RPMI8226 (cell line): ENCODE measurements at regions not wholly inside any gene's neighbourhood (a gene's known extent, or its start where the extent isn't known, plus 50 kb on each side); places are given as distances from the start of the nearest gene placed in this dataset.

ENCODE experiments used
- DNase-seq: peaks from one replicate; pipeline ENCODE4 v3.0.0-alpha.2; 2015

DNA sequence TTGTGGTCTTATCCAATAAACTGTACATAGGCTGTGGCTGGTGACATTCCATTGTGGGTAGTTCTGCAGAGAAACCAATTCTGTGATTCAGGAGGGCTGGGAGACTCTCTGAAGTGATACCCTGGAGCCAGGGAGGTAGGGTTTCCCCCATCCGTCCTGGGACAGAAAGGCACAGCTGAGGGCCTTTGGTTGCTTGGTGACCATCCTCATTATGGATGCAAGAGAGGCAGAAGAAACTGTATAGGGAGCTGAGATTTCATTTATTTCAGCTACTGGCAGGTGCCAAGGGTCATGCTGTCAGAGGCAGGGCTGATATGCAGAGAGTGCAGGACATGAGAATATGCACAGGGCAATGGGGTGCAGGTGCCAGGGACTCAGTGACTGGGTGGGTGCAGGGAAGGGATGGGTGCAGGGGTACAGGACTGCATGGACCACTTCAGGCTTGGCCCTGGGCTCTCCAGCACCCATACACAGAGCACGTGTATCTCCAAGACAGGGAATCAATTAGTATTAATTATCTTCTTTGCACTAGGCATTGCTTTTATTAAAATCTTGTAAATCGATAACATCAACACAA, 236.5 kb downstream of the ICE1 start:
- no peak for DNase-seq

GRCh38 chr5:5658226-5658625, 235.7 kb downstream of the ICE1 start:
- peak; percentile 34 for DNase-seq

DNA sequence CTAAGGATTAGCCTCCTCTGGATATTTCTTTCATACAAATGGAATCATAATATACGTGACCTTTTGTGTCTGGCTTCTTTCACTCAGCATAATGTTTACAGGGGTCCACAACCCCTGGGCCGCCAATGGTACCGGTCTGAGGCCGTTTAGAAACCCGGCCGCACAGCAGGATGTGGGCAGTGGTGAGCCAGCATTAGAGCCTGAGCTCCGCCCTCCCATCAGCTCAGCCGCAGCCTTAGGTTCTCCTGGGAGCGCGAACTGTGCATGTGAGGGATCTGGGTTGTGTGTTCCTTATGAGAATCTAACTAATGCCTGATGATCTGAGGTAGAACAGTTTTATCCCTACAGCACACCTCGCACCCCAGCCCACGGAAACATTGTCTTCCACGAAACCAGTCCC, 229.7 kb downstream of the ICE1 start:
- no peak for DNase-seq

DNA sequence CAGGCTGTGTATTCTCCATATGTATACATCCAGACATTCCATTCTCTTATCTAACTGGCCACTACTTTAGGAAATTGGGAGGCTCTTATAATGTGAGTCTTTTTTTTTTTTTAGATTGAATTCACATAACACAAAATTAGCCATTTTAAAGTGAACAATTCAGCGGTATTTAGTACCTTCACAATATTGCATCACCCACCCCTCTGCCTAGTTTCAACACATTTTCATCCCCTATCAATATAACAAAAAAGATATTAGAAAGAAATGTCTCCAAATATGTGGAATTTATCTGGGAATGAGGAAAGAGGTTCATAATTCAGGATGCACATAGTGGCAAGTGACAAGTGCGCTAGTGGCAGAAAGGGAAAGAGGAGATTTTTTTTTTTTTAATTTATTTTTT, 228.5 kb downstream of the ICE1 start:
- DNase-seq = no peak

GRCh38 chr5:5650242-5650641, 227.8 kb downstream of the ICE1 start:
- no peak for DNase-seq

- DNase-seq = no peak
These were observed 227.2 kb downstream of the ICE1 start for GRCh38 chr5:5649641-5650040.

DNA sequence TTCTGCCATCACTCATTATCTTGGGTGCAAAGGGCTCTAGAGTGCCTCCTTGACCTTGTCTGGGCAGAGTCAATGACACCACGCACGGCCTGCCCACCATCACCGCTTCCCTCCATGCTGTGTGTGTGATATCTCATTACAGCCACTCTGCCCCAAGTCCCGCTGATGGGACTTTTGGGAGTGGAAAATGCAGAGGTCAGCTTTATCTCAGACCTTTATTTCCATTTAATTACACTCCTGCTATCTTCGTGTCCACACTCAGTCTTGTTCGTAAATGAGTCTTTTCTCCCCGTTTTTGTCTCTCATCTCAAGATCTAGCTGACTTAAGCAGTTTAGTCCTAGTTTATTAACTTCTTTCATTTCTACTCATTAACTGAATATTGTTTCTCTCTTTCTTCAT, 226.2 kb downstream of the ICE1 start:
- no peak for DNase-seq

DNA sequence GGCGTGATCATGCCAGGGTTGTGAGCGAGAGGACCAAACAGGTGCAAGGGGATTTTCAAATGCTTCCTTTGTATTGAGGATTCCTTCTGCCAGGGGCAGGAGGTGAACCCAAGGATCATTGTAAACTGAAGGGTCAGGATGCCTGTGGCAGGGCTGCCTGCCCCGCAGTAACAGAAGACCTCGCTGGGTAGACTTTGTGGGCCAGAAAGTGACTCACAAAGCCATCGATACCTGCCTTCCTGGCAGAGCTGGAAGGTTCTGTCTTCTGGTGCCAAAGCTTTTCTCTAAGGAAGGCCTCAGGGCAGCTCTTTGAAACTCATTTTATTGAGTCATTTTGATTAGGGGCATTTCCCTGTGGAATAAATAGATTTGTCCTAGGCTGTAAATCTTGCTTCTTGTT, 223.4 kb downstream of the ICE1 start:
- DNase-seq = no peak

- DNase-seq = no peak
These were observed 222.7 kb downstream of the ICE1 start for GRCh38 chr5:5645198-5645597.

DNA sequence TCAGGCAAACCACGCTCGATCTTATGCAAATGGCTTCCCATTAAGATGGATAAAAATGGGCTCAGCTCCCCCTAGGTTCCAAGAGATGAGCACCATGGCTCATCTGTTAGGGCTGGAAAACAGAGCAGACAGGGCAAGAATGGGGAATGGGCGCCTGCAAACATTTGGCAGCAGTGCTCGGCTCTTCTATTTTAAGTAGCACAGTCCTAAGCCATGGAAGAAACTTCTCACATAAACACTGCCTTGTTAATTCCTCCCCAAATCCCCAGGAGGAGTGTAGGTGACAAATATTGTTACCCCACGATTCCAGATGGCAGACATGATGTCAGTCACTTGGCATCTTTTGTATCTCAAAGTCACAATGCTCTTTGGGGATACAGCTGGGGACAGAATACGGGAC, 221.8 kb downstream of the ICE1 start:
- no peak for DNase-seq

DNA sequence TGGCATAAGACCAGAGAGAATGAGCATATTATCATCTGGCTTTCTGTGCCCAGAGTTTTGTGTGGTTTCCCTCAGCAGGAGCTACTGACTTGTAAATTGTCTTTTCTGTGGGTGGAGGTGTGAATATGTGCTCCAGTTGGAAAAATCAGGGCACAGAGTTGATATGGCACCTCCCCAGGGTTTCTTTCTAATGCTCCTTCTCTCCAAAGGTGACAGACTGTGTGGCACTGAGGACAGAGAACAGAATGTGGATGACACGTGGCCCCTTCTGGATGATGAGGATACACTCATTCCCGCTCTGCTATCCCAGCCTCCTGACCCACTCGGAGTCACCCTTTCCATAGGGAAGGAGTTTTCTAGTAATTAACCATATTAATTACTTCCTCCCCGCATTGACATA, 221.0 kb downstream of the ICE1 start:
- no peak for DNase-seq

- no peak for DNase-seq
These were observed 215.7 kb downstream of the ICE1 start for GRCh38 chr5:5638211-5638610.

- no peak for DNase-seq
These were observed 214.7 kb downstream of the ICE1 start for GRCh38 chr5:5637173-5637572.

- DNase-seq = no peak
These were observed 212.3 kb downstream of the ICE1 start for GRCh38 chr5:5634817-5635216.

DNA sequence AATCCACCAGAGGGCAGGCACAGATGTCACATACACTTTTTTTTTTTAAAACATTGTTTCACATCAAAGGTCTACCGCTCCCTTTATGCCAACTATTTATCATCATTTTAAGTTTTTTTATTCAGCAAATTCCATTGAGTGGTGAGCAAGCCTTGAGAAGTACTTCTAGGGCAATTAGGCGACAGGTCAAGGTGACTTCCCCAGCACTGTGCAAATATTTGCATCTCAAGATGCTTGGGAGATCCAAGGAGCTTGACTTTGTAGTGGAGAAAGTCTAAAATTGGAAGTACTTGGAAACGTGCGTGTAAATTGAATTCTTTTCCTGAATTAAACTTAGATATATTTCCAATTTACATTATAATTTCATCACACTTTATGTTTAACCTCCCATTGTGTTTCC, 211.1 kb downstream of the ICE1 start:
- DNase-seq = no peak

- no peak for DNase-seq
These were observed 210.2 kb downstream of the ICE1 start for GRCh38 chr5:5632678-5633077.

GRCh38 chr5:5629607-5629978, 207.1 kb downstream of the ICE1 start:
- DNase-seq = no peak

- no peak for DNase-seq
These were observed 206.6 kb downstream of the ICE1 start for GRCh38 chr5:5628866-5629606.

DNA sequence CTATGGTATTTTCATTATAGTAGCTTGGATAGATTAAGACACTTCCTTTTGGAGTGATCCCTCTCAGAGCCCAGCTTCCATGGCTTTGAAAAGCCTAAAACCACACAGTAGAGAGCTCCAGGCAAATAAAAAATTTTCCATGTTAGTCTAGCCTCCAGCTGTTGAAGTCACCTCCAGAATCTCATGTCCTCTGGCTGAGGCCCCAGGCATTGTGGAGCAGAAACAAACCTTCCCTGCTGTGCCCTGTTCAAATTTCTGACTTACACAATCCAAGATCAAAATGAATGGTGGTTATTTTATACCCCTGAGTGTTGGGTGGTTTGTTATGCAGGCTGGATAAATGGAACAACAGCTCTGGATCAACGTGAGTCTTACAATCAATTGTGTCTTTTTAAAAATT, 203.9 kb downstream of the ICE1 start:
- DNase-seq = no peak

DNA sequence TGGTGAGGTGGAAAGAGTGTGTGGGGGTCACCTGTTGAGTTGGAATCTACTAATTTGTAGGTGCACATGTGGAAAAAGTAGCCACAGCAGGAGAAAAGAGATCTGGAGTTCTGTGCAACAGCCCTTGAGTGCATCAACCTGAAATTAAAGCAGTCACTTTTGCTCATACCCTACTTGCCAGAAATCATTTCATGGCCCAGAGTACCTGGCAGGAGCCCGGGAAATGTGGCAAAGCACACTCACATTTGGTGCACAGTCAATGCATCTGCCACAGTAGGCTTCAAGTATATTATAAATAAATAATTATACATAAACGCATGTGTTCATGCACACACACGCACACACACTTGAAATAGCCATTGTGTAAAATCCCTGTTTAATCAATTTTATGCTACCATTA, 203.0 kb downstream of the ICE1 start:
- DNase-seq = no peak

DNA sequence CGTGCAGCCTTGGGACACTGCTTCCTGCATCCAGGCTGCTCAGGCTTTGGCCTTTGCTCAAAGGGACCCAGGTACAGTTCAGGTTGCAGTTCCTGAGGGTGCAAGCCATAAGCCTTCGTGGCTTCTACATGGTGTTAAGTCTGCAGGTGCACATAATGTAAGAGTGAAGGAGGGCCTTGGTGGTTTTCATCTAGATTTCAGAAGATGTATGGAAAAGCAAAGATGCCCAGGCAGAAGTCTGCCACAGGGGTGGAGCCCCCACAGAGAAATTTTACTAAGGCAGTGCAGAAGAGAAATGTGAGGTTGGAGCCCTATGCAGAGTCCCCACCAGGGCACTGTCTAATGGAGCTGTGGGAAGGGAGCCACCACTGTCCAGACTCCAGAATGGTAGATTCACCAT, 200.9 kb downstream of the ICE1 start:
- DNase-seq = no peak

GRCh38 chr5:5622806-5623205, 200.3 kb downstream of the ICE1 start:
- no peak for DNase-seq

GRCh38 chr5:5619546-5619945, 197.1 kb downstream of the ICE1 start:
- DNase-seq = no peak

DNA sequence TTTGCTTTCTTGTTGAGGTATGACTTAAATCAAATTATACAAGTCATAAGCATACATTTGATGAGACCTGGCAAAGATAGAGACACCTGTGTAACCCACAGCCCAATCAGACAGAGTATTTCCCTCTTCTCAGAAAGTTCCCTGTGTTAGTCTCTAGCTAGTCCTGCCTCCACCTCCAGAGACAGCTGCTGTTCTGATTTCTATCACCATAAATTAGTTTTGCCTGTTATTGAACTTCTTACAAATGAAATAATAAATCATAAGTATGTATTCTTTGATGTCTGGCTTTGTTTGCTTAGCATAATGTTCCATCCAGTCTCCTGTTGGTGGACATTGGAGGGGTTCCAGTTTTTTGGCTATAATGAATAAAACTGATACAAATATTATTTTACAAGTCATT, 194.5 kb downstream of the ICE1 start:
- no peak for DNase-seq

GRCh38 chr5:5616247-5616895, 193.9 kb downstream of the ICE1 start:
- DNase-seq = no peak
